22Rv1 (cell line): ENCODE measurements at regions not wholly inside any gene's neighbourhood (a gene's known extent, or its start where the extent isn't known, plus 50 kb on each side); places are given as distances from the start of the nearest gene placed in this dataset.

Experiments used
- H3K27ac ChIP-seq: fragments of 450-650 bp; 2 replicates; pipeline ENCODE4 v1.5.1; 2017
- CTCF ChIP-seq: fragments of 450-650 bp; IDR thresholded peaks from 2 replicates; pipeline ENCODE4 v1.5.1; 2017; ENCODE audit warnings: mild to moderate bottlenecking
- ZFX ChIP-seq: fragments of 450-650 bp; IDR thresholded peaks from 2 replicates; pipeline ENCODE4 v1.6.1; 2017; ENCODE audit warnings: antibody characterized with exemption, borderline replicate concordance

GRCh38 chr12:116353958-116354357 lies 76.5 kb upstream of the MED13L start:
- TF ChIP-seq ZFX, result no peak
- TF ChIP-seq CTCF, result no peak
- no peak overlapping the region for H3K27ac ChIP-seq

GRCh38 chr12:116354534-116354933 lies 77.0 kb upstream of the MED13L start:
- no peak overlapping the region for H3K27ac ChIP-seq

GRCh38 chr12:116354950-116355783 lies 77.7 kb upstream of the MED13L start:
- no peak for TF ChIP-seq CTCF
- no peak for TF ChIP-seq ZFX

More at GRCh38 chr12:116354534-116354933, 77.0 kb upstream of the MED13L start:
- no peak for TF ChIP-seq ZFX
- no peak for TF ChIP-seq CTCF

GRCh38 chr12:116358536-116358892 lies 81.0 kb upstream of the MED13L start:
- TF ChIP-seq ZFX (no peak), CTCF (no peak)
- H3K27ac ChIP-seq, result peak overlapping the region; percentile 83

More at GRCh38 chr12:116354950-116355783, 77.7 kb upstream of the MED13L start:
- H3K27ac ChIP-seq, result no peak overlapping the region

- TF ChIP-seq ZFX (no peak), CTCF (no peak)
- peak overlapping the region; percentile 83 for H3K27ac ChIP-seq
Observed at GRCh38 chr12:116358893-116359761, 81.6 kb upstream of the MED13L start.

GRCh38 chr12:116360579-116361413 lies 83.3 kb upstream of the MED13L start:
- TF ChIP-seq CTCF, result no peak
- no peak for TF ChIP-seq ZFX
- H3K27ac ChIP-seq, result no peak overlapping the region
